CD4-positive, CD25-positive, alpha-beta regulatory T cell (primary cell): ENCODE measurements at regions not wholly inside any gene's neighbourhood (a gene's known extent, or its start where the extent isn't known, plus 50 kb on each side); places are given as distances from the start of the nearest gene placed in this dataset.

Experiments used
- ATAC-seq, 2 donors: fragments of 150-1000 bp; cut with Tn5 transposase; one replicate each; pipeline ENCODE4 v1.10.0; 2021; ENCODE audit warnings: low read depth in 2 of 2, moderate number of reproducible peaks in 2 of 2, moderate library complexity in 1 of 2
- DNase-seq, 3 donors: peaks; one replicate each; pipeline versions ENCODE4 v3.0.0 to v3.0.0-alpha.2; 2012 to 2022; ENCODE audit warnings: mixed read lengths in 1 of 3
- H3K27ac ChIP-seq: one replicate; pipeline ENCODE4 v1.7.0; 2013; ENCODE audit warnings: mild to moderate bottlenecking, low read length; ENCODE audit not compliant: insufficient read depth, poor library complexity, severe bottlenecking
- H3K27me3 ChIP-seq: one replicate; pipeline ENCODE4 v1.7.0; 2013; ENCODE audit warnings: low read length; ENCODE audit not compliant: control insufficient read depth, insufficient read depth
- H3K36me3 ChIP-seq: one replicate; pipeline ENCODE4 v1.7.0; 2013; ENCODE audit warnings: mild to moderate bottlenecking, low read length, moderate library complexity; ENCODE audit not compliant: control insufficient read depth, insufficient read depth
- H3K4me1 ChIP-seq: 2 replicates; pipeline ENCODE4 v1.7.0; 2013; ENCODE audit warnings: mild to moderate bottlenecking, low read length; ENCODE audit not compliant: insufficient read depth, control insufficient read depth, poor library complexity, severe bottlenecking
- H3K4me3 ChIP-seq: one replicate; pipeline ENCODE4 v1.7.0; 2013; ENCODE audit warnings: low read depth, mild to moderate bottlenecking, low read length, moderate library complexity
- H3K9me3 ChIP-seq, 2 experiments: 1 replicate in 1 of 2; 2 replicates in 1 of 2; pipeline ENCODE4 v1.7.0; 2013; ENCODE audit warnings: low read length in 2 of 2, mild to moderate bottlenecking in 1 of 2, moderate library complexity in 1 of 2; ENCODE audit not compliant: control insufficient read depth in 2 of 2
- H3K27ac Mint-ChIP-seq, 3 donors: one replicate each; pipeline ENCODE4 v1.8.0; 2020 to 2022; ENCODE audit warnings: mild to moderate bottlenecking in 3 of 3, mixed read lengths in 3 of 3, moderate library complexity in 2 of 3
- H3K27me3 Mint-ChIP-seq: one replicate; pipeline ENCODE4 v1.8.0; 2022; ENCODE audit warnings: mild to moderate bottlenecking, mixed read lengths
- H3K36me3 Mint-ChIP-seq: one replicate; pipeline ENCODE4 v1.8.0; 2020; ENCODE audit warnings: mixed read lengths
- H3K4me1 Mint-ChIP-seq, 4 donors: one replicate each; pipeline ENCODE4 v1.8.0; 2020 to 2022; ENCODE audit warnings: mixed read lengths in 4 of 4, mild to moderate bottlenecking in 1 of 4
- H3K4me3 Mint-ChIP-seq, 4 donors: one replicate each; pipeline ENCODE4 v1.8.0; 2020 to 2022; ENCODE audit warnings: mild to moderate bottlenecking in 4 of 4, mixed read lengths in 4 of 4, moderate library complexity in 3 of 4
- H3K9me3 Mint-ChIP-seq, 7 donors: one replicate each; pipeline ENCODE4 v1.8.0; 2020 to 2022; ENCODE audit warnings: mixed read lengths in 7 of 7, mild to moderate bottlenecking in 3 of 7, moderate library complexity in 2 of 7

DNA sequence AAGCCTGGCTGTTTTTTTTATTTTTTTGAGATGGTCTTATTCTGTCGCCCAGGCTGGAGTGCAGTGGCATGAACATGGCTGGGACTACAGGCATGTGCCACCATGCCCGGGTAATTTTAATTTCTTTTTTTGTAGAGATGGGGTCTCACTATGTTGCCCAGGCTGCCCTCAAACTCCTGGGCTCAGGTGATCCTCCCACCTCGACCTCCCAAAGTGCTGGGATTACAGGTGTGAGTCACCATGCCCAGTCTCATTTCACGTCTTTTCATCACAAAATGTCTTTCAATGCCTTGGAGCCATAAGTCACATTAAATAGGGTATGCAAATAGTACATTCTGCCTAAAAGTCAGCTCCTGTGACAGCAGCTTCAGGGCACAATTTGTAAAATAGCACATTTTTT, 52.8 kb downstream of the SOX2 start:
- no peak overlapping the region for H3K27ac ChIP-seq
- no peak overlapping the region for H3K27ac Mint-ChIP-seq
- no peak overlapping the region for H3K4me3 ChIP-seq
- ATAC-seq (no peak), DNase-seq (no peak)
- no peaks in the 10 kb centered on the region for H3K36me3 Mint-ChIP-seq
- no peaks in the 10 kb centered on the region for H3K27me3 Mint-ChIP-seq
- H3K27me3 ChIP-seq, result no peaks in the 10 kb centered on the region
- no peaks in the 10 kb centered on the region for H3K4me1 ChIP-seq
- no peaks in the 10 kb centered on the region for H3K36me3 ChIP-seq
- H3K4me1 Mint-ChIP-seq, result no peaks in the 10 kb centered on the region
- no peaks in the 10 kb centered on the region for H3K9me3 ChIP-seq
- no peak overlapping the region for H3K4me3 Mint-ChIP-seq
- peaks cover 0 to 1% (median 0%) of the 10 kb centered on the region in 7 donors for H3K9me3 Mint-ChIP-seq

DNA sequence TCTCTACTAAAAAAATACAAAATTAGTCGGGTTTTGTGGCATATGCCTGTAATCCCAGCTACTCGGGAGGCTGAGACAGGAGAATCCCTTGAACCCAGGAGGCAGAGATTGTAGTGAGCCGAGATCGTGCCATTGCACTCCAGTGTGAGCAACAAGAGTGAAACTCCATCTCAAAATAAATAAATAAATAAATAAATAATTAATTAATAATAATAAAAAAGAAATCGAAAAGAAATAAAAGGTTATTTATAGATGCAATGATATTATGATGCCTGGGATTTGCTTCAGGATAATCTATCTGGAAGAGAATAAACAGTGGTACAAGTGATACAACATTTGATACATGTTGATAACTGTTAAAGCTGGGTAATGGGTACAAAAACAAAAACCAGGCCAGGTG, 58.6 kb downstream of the SOX2 start:
- Histone ChIP-seq H3K4me1 (no peaks in the 10 kb centered on the region), H3K27ac (no peak overlapping the region), H3K4me3 (no peak overlapping the region), H3K9me3 (no peaks in the 10 kb centered on the region), H3K27me3 (no peaks in the 10 kb centered on the region), H3K36me3 (no peaks in the 10 kb centered on the region)
- no peak for ATAC-seq
- Mint-ChIP-seq H3K4me3 (no peak overlapping the region), H3K27me3 (no peaks in the 10 kb centered on the region), H3K36me3 (no peaks in the 10 kb centered on the region), H3K4me1 (no peaks in the 10 kb centered on the region), H3K9me3 (peaks cover 0 to 5% (median 0%) of the 10 kb centered on the region in 7 donors), H3K27ac (no peak overlapping the region)
- DNase-seq, result no peak

DNA sequence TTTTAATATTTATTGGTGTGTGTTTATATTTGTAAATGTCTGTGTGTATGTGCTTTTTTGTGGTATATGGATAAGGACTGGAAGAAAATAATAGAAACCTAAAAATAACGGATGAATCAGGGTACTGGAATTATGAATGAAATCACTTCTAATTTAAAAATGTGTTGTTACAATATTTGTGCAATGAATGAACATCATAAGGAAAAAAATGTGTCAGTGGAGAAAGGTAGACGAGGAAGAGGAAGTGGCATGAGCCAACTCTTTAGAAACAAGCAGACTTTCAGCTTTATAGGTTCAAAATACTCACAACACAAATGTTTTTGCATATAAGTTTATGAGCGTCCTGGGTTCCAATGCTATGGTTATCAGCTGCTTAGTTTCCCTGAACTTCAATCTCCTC, 59.4 kb downstream of the SOX2 start:
- Histone ChIP-seq H3K36me3 (no peaks in the 10 kb centered on the region), H3K27me3 (no peaks in the 10 kb centered on the region), H3K4me3 (no peak overlapping the region), H3K4me1 (no peaks in the 10 kb centered on the region), H3K27ac (no peak overlapping the region), H3K9me3 (no peaks in the 10 kb centered on the region)
- Mint-ChIP-seq H3K27ac (no peak overlapping the region), H3K9me3 (peaks cover 0 to 5% (median 0%) of the 10 kb centered on the region in 7 donors), H3K36me3 (no peaks in the 10 kb centered on the region), H3K4me3 (no peak overlapping the region), H3K4me1 (no peaks in the 10 kb centered on the region), H3K27me3 (no peaks in the 10 kb centered on the region)
- ATAC-seq, result no peak
- DNase-seq, result no peak

DNA sequence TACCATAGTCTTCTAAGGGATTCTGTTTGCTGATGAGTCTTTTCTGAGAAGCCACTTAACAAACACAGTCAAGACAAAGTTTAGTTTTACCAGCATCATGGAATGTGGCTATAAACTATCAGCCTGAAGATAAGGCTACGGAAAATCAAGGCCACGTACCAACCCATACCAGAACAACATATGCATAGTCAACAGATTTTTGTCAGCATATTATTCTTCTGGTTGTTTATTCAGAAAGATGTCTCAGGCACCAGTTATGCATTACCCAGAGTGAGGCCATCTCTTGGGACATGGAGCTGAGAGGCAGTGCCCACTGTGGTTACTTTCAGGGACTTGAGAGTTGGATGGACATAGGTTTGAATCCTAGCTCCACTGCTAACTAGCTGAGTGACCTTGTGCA, 60.4 kb downstream of the SOX2 start:
- DNase-seq, result no peak
- H3K9me3 Mint-ChIP-seq, result peaks cover 0 to 5% (median 0%) of the 10 kb centered on the region in 7 donors
- Histone ChIP-seq H3K27ac (no peak overlapping the region), H3K4me1 (no peaks in the 10 kb centered on the region), H3K36me3 (no peaks in the 10 kb centered on the region), H3K9me3 (no peaks in the 10 kb centered on the region), H3K4me3 (no peak overlapping the region), H3K27me3 (no peaks in the 10 kb centered on the region)
- no peak overlapping the region for H3K27ac Mint-ChIP-seq
- no peak overlapping the region for H3K4me3 Mint-ChIP-seq
- H3K27me3 Mint-ChIP-seq, result no peaks in the 10 kb centered on the region
- no peak for ATAC-seq
- no peaks in the 10 kb centered on the region for H3K36me3 Mint-ChIP-seq
- H3K4me1 Mint-ChIP-seq, result no peaks in the 10 kb centered on the region

DNA sequence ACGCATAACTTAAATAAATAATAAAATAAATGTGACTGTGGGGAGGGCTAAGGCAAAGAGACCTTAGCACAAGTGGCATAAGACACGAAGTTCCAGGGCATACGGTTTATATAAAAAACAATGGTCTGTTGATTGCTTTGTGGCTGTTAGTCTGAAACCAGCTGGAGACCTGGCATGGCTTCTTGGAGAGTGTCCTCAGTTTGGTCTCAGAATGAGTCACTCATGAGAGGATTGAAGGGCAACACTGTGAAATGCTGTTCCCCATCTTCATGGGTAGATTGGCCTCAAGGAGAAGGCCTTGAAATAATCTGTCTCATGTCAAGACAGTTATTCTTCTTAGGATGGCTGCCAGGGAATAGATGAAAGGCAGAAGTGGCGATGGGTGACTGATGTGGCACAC, 62.2 kb downstream of the SOX2 start:
- no peak overlapping the region for H3K27ac ChIP-seq
- Mint-ChIP-seq H3K9me3 (peaks cover 0 to 5% (median 2%) of the 10 kb centered on the region in 7 donors), H3K27me3 (no peaks in the 10 kb centered on the region), H3K4me1 (no peaks in the 10 kb centered on the region), H3K4me3 (no peak overlapping the region), H3K27ac (no peak overlapping the region), H3K36me3 (no peaks in the 10 kb centered on the region)
- no peaks in the 10 kb centered on the region for H3K4me1 ChIP-seq
- no peak overlapping the region for H3K4me3 ChIP-seq
- no peaks in the 10 kb centered on the region for H3K27me3 ChIP-seq
- H3K36me3 ChIP-seq, result no peaks in the 10 kb centered on the region
- H3K9me3 ChIP-seq, result no peaks in the 10 kb centered on the region
- ATAC-seq, result no peak
- DNase-seq, result no peak

DNA sequence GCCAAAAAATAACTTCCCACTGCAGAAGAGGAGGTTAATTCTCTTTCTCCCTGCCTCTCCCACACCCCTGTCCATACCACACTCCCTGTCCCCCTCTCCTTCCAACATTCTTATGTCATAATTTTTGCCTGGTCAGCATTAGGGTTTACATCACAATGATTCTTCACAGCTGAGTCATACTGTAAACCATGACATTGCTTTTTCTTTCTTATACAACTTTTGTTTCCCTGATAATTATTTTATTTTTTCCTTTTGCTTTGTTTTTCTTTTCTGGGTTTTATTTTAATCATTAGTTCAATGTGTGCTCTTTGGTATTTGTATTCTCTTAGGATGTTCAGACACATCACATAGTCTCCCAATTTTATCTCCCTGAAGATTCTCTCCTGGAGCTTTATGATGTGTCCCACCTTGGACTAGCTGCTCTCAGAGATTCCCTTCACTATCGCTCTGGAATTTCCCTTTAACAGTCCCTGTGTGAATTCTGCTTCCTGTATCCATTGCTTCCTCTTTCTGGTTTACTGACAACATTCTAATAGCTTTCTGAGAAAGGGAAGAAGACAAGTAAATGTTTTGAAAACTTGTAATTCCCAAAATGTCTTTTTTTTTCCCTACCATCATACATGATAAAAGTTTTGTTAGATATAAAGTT, 70.7 kb downstream of the SOX2 start:
- no peaks in the 10 kb centered on the region for H3K27me3 ChIP-seq
- ATAC-seq, result no peak
- Mint-ChIP-seq H3K27me3 (no peaks in the 10 kb centered on the region), H3K4me1 (no peaks in the 10 kb centered on the region), H3K36me3 (no peaks in the 10 kb centered on the region), H3K4me3 (no peak overlapping the region), H3K27ac (no peak overlapping the region), H3K9me3 (peaks cover 0 to 3% (median 0%) of the 10 kb centered on the region in 7 donors)
- H3K4me1 ChIP-seq, result no peaks in the 10 kb centered on the region
- no peaks in the 10 kb centered on the region for H3K9me3 ChIP-seq
- H3K4me3 ChIP-seq, result no peak overlapping the region
- H3K27ac ChIP-seq, result no peak overlapping the region
- no peak for DNase-seq
- no peaks in the 10 kb centered on the region for H3K36me3 ChIP-seq

DNA sequence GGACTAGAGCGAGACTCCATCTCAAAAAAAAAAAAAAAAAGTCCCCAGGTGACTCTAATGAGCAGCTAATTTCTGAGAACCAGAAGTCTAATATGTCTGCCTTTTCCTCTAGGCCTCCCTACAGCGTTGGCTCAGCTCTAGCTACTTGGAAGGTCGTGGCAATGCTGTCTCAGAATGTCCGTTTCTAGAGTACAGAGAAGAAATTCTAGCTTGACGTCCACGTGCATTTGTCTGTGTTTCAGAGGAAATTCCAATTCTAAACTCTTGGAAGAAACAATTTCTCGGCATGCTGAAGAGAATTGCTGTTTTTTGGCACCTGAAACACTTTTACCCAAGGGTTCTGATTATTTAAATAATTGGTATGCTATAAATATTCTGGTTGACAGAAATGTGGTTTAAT, 78.8 kb downstream of the SOX2 start:
- DNase-seq (no peak), ATAC-seq (no peak)
- H3K27me3 Mint-ChIP-seq, result no peaks in the 10 kb centered on the region
- Histone ChIP-seq H3K4me1 (no peaks in the 10 kb centered on the region), H3K27me3 (no peaks in the 10 kb centered on the region), H3K27ac (no peak overlapping the region), H3K9me3 (no peaks in the 10 kb centered on the region), H3K36me3 (no peaks in the 10 kb centered on the region), H3K4me3 (no peak overlapping the region)
- H3K4me3 Mint-ChIP-seq, result no peak overlapping the region
- H3K36me3 Mint-ChIP-seq, result no peaks in the 10 kb centered on the region
- no peak overlapping the region for H3K27ac Mint-ChIP-seq
- H3K4me1 Mint-ChIP-seq, result no peaks in the 10 kb centered on the region
- H3K9me3 Mint-ChIP-seq, result peaks cover 0 to 3% (median 0%) of the 10 kb centered on the region in 7 donors

DNA sequence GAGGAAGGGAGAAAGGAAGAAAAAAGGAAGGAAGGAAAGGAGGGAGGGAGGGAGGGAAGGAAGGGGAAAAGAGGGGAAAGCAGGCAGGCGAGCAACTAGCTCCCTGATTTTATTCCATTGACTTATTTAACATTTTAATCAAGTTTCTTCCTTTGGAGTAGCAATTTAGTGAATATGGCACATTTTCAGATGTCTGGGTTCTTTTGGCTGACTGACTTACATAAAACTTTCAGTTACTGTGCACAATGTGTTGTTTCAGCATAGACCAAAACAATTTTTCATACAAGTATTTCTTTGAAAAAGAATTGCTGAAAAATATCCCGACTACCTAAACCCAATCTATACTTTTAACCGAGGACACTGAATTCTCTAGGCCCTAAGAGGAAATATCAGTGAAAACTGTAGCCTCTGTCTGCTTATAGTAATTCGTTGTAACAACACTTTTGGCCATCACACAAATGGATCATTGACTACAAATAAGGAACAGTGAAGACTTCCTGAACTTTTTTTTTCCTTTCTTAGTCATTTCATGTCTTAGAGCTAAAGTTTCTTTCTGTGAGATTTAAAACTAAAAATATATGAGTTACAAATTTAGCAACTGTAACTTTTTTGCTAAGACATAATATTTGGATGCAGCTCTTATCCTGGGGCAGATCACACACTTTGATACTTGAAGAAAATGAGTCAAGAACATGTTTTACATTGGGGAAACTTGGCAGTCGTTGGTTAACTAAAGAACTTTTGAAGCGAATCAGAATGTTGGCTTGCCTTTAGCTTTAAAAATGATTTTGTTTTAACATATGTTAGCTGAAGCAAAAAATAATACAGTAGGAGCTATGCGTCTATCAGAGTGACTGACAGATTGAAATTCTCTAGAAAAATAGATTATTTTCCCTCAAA, 79.6 kb downstream of the SOX2 start:
- ATAC-seq (no peak), DNase-seq (no peak)
- Mint-ChIP-seq H3K4me1 (no peaks in the 10 kb centered on the region), H3K36me3 (no peaks in the 10 kb centered on the region), H3K4me3 (no peak overlapping the region), H3K27me3 (no peaks in the 10 kb centered on the region), H3K9me3 (peaks cover 0 to 3% (median 0%) of the 10 kb centered on the region in 7 donors), H3K27ac (no peak overlapping the region)
- Histone ChIP-seq H3K9me3 (no peaks in the 10 kb centered on the region), H3K27me3 (no peaks in the 10 kb centered on the region), H3K27ac (no peak overlapping the region), H3K4me1 (no peaks in the 10 kb centered on the region), H3K36me3 (no peaks in the 10 kb centered on the region), H3K4me3 (no peak overlapping the region)
